Neutrophil (primary cell): ENCODE measurements at regions not wholly inside any gene's neighbourhood (a gene's known extent, or its start where the extent isn't known, plus 50 kb on each side); places are given as distances from the start of the nearest gene placed in this dataset.

ENCODE experiments used
- H3K27ac ChIP-seq: fragments of 200-600 bp; sonication (generic); 2 replicates; pipeline ENCODE4 v1.5.1; 2016; ENCODE audit warnings: mild to moderate bottlenecking, moderate library complexity
- H3K27me3 ChIP-seq: fragments of 200-600 bp; sonication (generic); 2 replicates; pipeline ENCODE4 v1.6.0; 2016; ENCODE audit warnings: mild to moderate bottlenecking
- H3K36me3 ChIP-seq: fragments of 200-600 bp; sonication (generic); 2 replicates; pipeline ENCODE4 v1.5.1; 2017
- H3K4me1 ChIP-seq, 2 experiments: fragments of 200-600 bp in 1 of 2; sonication (generic) in 1 of 2; 1 replicate in 1 of 2; 2 replicates in 1 of 2; pipeline versions ENCODE4 v1.5.1 to v1.6.1; 2013 to 2016; ENCODE audit warnings: low read depth in 1 of 2, low read length in 1 of 2, mild to moderate bottlenecking in 1 of 2, moderate library complexity in 1 of 2; ENCODE audit not compliant: control insufficient read depth in 1 of 2, insufficient read depth in 1 of 2
- H3K4me3 ChIP-seq, 2 experiments: fragments of 200-600 bp in 1 of 2; sonication (generic) in 1 of 2; 1 replicate in 1 of 2; 2 replicates in 1 of 2; pipeline ENCODE4 v1.5.1; 2013 to 2016; ENCODE audit warnings: low read depth in 1 of 2, low read length in 1 of 2, mild to moderate bottlenecking in 1 of 2, moderate library complexity in 1 of 2
- H3K9me3 ChIP-seq: fragments of 200-600 bp; sonication (generic); 2 replicates; pipeline ENCODE4 v1.5.1; 2016
- CTCF ChIP-seq: fragments of 200-600 bp; sonication (generic); IDR thresholded peaks from 2 replicates; pipeline ENCODE4 v1.5.1; 2016; ENCODE audit warnings: antibody characterized with exemption

- no peak overlapping the region for H3K4me3 ChIP-seq
- no peaks in the 10 kb centered on the region for H3K27me3 ChIP-seq
- TF ChIP-seq CTCF = no peak
- H3K9me3 ChIP-seq = no peaks in the 10 kb centered on the region
- no peaks in the 10 kb centered on the region for H3K4me1 ChIP-seq
- no peak overlapping the region for H3K27ac ChIP-seq
- no peaks in the 10 kb centered on the region for H3K36me3 ChIP-seq
These were observed 145.6 kb upstream of the SOX4 start for GRCh38 chr6:21447987-21448386.

GRCh38 chr6:21448485-21449109, 145.0 kb upstream of the SOX4 start:
- no peaks in the 10 kb centered on the region for H3K9me3 ChIP-seq

GRCh38 chr6:21450149-21450548, 143.4 kb upstream of the SOX4 start:
- H3K27me3 ChIP-seq = no peaks in the 10 kb centered on the region
- no peak overlapping the region for H3K27ac ChIP-seq
- H3K4me1 ChIP-seq = no peaks in the 10 kb centered on the region
- TF ChIP-seq CTCF = no peak
- H3K4me3 ChIP-seq = no peak overlapping the region
- no peaks in the 10 kb centered on the region for H3K9me3 ChIP-seq
- no peaks in the 10 kb centered on the region for H3K36me3 ChIP-seq

More at GRCh38 chr6:21448485-21449109, 145.0 kb upstream of the SOX4 start:
- Histone ChIP-seq H3K27ac (no peak overlapping the region), H3K4me1 (no peaks in the 10 kb centered on the region), H3K27me3 (no peaks in the 10 kb centered on the region), H3K4me3 (no peak overlapping the region), H3K36me3 (no peaks in the 10 kb centered on the region)
- no peak for TF ChIP-seq CTCF

- Histone ChIP-seq H3K4me1 (no peaks in the 10 kb centered on the region), H3K27ac (no peak overlapping the region), H3K9me3 (no peaks in the 10 kb centered on the region), H3K36me3 (no peaks in the 10 kb centered on the region), H3K4me3 (no peak overlapping the region), H3K27me3 (no peaks in the 10 kb centered on the region)
- TF ChIP-seq CTCF = no peak
These were observed 142.9 kb upstream of the SOX4 start for GRCh38 chr6:21450628-21451027.

GRCh38 chr6:21451546-21452013, 142.0 kb upstream of the SOX4 start:
- Histone ChIP-seq H3K9me3 (no peaks in the 10 kb centered on the region), H3K4me1 (no peaks in the 10 kb centered on the region), H3K27ac (no peak overlapping the region), H3K27me3 (no peaks in the 10 kb centered on the region), H3K4me3 (no peak overlapping the region), H3K36me3 (no peaks in the 10 kb centered on the region)
- TF ChIP-seq CTCF = no peak
